HCT116 (cell line): ENCODE measurements at regions not wholly inside any gene's neighbourhood (a gene's known extent, or its start where the extent isn't known, plus 50 kb on each side); places are given as distances from the start of the nearest gene placed in this dataset.

Source experiments
- ATAC-seq: fragments of 200-7000 bp; cut with Tn5 transposase; 2 replicates; pipeline ENCODE4 v1.9.1; 2020; ENCODE audit warnings: mild to moderate bottlenecking, moderate library complexity
- BruUV-seq: library from RNA; stranded (reverse); fragments of 400-500 nt; replicated peaks from 2 replicates; lab custom pipeline; 2021; lab: Mats Ljungman, UMichigan
- CTCF ChIA-PET: fragments of 300-600 bp; sonication (Branson Sonifier 250); formaldehyde crosslinking; loops from one replicate; lab custom pipeline; 2021; ENCODE audit warnings: antibody characterized with exemption; lab: Charles Lee
- POLR2A ChIA-PET: fragments of 300-600, 350-600 bp; sonication (Branson Sonifier 250); formaldehyde crosslinking; loops from one replicate; lab custom pipeline; 2021; ENCODE audit warnings: antibody characterized with exemption; lab: Charles Lee
- RAD21 ChIA-PET, 2 experiments: fragments of 300-600 bp; sonication (Branson Sonifier 250); formaldehyde crosslinking; loops; one replicate each; lab custom pipeline; 2023; ENCODE audit warnings: low total read pairs in 2 of 2; ENCODE audit not compliant: uncharacterized antibody in 2 of 2, unreplicated experiment in 2 of 2, low non-redundant PET in 1 of 2; lab: Charles Lee
- DNase-seq: peaks from one replicate; pipeline ENCODE4 v3.0.0-alpha.2; 2010; ENCODE audit warnings: low read depth, low spot score
- H2AFZ ChIP-seq: fragments of 200-600 bp; shearing (Covaris generic), sonication (generic); 2 replicates; pipeline ENCODE4 v1.6.1; 2017; ENCODE audit warnings: low read depth, mixed run types, mixed read lengths, antibody characterized with exemption, low read length; ENCODE audit not compliant: poor library complexity, severe bottlenecking
- H3K27ac ChIP-seq: 2 replicates; pipeline ENCODE4 v1.5.1; 2012; ENCODE audit warnings: low read depth, low read length
- H3K27me3 ChIP-seq: fragments of 200-600 bp; sonication (generic); 2 replicates; pipeline ENCODE4 v1.6.1; 2016; ENCODE audit warnings: mixed run types, low read length, mixed read lengths; ENCODE audit not compliant: insufficient read depth
- H3K36me3 ChIP-seq, 2 experiments: fragments of 200-500 bp in 1 of 2; fragments of 200-600 bp in 1 of 2; sonication (Bioruptor generic) in 1 of 2; sonication (generic) in 1 of 2; 2 replicates each; pipeline versions ENCODE4 v1.5.1 to v1.6.1; 2014 to 2016; ENCODE audit warnings: low read length in 2 of 2, inconsistent platforms in 1 of 2, mixed read lengths in 1 of 2, mixed run types in 1 of 2; ENCODE audit not compliant: insufficient read depth in 2 of 2, control insufficient read depth in 1 of 2
- H3K4me1 ChIP-seq, 2 experiments: fragments of 200-600 bp in 1 of 2; sonication (generic) in 1 of 2; 2 replicates each; pipeline versions ENCODE4 v1.5.1 to v1.6.1; 2012 to 2017; ENCODE audit warnings: low read length in 2 of 2, inconsistent platforms in 1 of 2, mild to moderate bottlenecking in 1 of 2, mixed read lengths in 1 of 2, mixed run types in 1 of 2, moderate library complexity in 1 of 2; ENCODE audit not compliant: insufficient read depth in 2 of 2, control insufficient read depth in 1 of 2
- H3K4me2 ChIP-seq: fragments of 200-600 bp; sonication (generic); 2 replicates; pipeline ENCODE4 v1.6.1; 2017; ENCODE audit warnings: mixed run types, low read length, mixed read lengths
- H3K4me3 ChIP-seq, 2 experiments: fragments of 200-600 bp in 1 of 2; sonication (generic) in 1 of 2; replicated peaks in 1 of 2; 2 replicates each; pipeline ENCODE4 v1.5.1; 2011 to 2016; ENCODE audit warnings: low read length in 2 of 2, control low read depth in 1 of 2, low read depth in 1 of 2, mild to moderate bottlenecking in 1 of 2, mixed read lengths in 1 of 2, mixed run types in 1 of 2
- H3K79me2 ChIP-seq: fragments of 200-600 bp; sonication (generic); 2 replicates; pipeline ENCODE4 v1.6.1; 2017; ENCODE audit warnings: mild to moderate bottlenecking, mixed run types, low read length, moderate library complexity, mixed read lengths; ENCODE audit not compliant: insufficient read depth
- H3K9ac ChIP-seq: fragments of 200-600 bp; sonication (generic); 2 replicates; pipeline ENCODE4 v1.6.1; 2016; ENCODE audit warnings: low read length, mixed read lengths
- H3K9me2 ChIP-seq: fragments of 200-600 bp; sonication (generic), shearing (Covaris generic); 2 replicates; pipeline ENCODE4 v1.6.1; 2017; ENCODE audit warnings: mixed run types, mild to moderate bottlenecking, moderate library complexity; ENCODE audit not compliant: insufficient read depth
- H3K9me3 ChIP-seq, 2 experiments: fragments of 200-500 bp in 1 of 2; fragments of 200-600 bp in 1 of 2; sonication (Bioruptor generic) in 1 of 2; sonication (generic) in 1 of 2; 2 replicates each; pipeline ENCODE4 v1.6.1; 2014 to 2017; ENCODE audit warnings: low read length in 2 of 2, mixed read lengths in 2 of 2, inconsistent platforms in 1 of 2, low read depth in 1 of 2, mild to moderate bottlenecking in 1 of 2, mixed run types in 1 of 2, moderate library complexity in 1 of 2; ENCODE audit not compliant: control insufficient read depth in 1 of 2, insufficient read depth in 1 of 2
- H4K20me1 ChIP-seq: fragments of 200-600 bp; sonication (generic), shearing (Covaris generic); 2 replicates; pipeline ENCODE4 v1.6.1; 2017; ENCODE audit warnings: mixed run types, mild to moderate bottlenecking, moderate library complexity; ENCODE audit not compliant: insufficient read depth
- CBX3 ChIP-seq: IDR thresholded peaks from 2 replicates; pipeline ENCODE4 v1.6.1; 2012; ENCODE audit warnings: low read depth
- CEBPB ChIP-seq: IDR thresholded peaks from 2 replicates; pipeline ENCODE4 v1.6.1; 2012; ENCODE audit warnings: low read depth
- EGR1 ChIP-seq: IDR thresholded peaks from 2 replicates; pipeline ENCODE4 v1.6.1; 2012; ENCODE audit warnings: low read depth
- ELF1 ChIP-seq: IDR thresholded peaks from 2 replicates; pipeline ENCODE4 v1.6.1; 2012; ENCODE audit warnings: low read depth, borderline replicate concordance
- EZH2 ChIP-seq: fragments of 200-600 bp; sonication (generic); IDR thresholded peaks from 2 replicates; pipeline ENCODE4 v1.6.1; 2017; ENCODE audit warnings: antibody characterized with exemption, mixed run types
- FOSL1 ChIP-seq: IDR thresholded peaks from 2 replicates; pipeline ENCODE4 v1.6.1; 2012; ENCODE audit warnings: low read depth
- JUND ChIP-seq: IDR thresholded peaks from 2 replicates; pipeline ENCODE4 v1.6.1; 2012
- POLR2AphosphoS5 ChIP-seq: IDR thresholded peaks from 2 replicates; pipeline ENCODE4 v1.6.1; 2011; ENCODE audit warnings: mild to moderate bottlenecking, low read depth, low read length, moderate library complexity
- RAD21 ChIP-seq: IDR thresholded peaks from 2 replicates; pipeline ENCODE4 v1.6.1; 2012; ENCODE audit warnings: low read depth, mild to moderate bottlenecking
- SIN3A ChIP-seq: IDR thresholded peaks from 2 replicates; pipeline ENCODE4 v1.6.1; 2012; ENCODE audit warnings: low read depth
- SP1 ChIP-seq: IDR thresholded peaks from 2 replicates; pipeline ENCODE4 v1.6.1; 2012; ENCODE audit warnings: low read depth
- TCF7L2 ChIP-seq: IDR thresholded peaks from 2 replicates; pipeline ENCODE4 v1.7.0; 2011; ENCODE audit warnings: borderline replicate concordance, inconsistent platforms; ENCODE audit not compliant: insufficient read depth, insufficient read length; ENCODE audit errors: extremely low read depth
- ZFX ChIP-seq: fragments of 450-650 bp; IDR thresholded peaks from 2 replicates; pipeline ENCODE4 v1.6.1; 2017
- ZNF274 ChIP-seq: fragments of 200-500 bp; sonication (Bioruptor generic); IDR thresholded peaks from 2 replicates; pipeline ENCODE4 v1.6.1; 2014; ENCODE audit warnings: mild to moderate bottlenecking, low read depth, low read length, inconsistent platforms
- intact Hi-C: fragments of 100-400 bp; cut with micrococcal nuclease; formaldehyde crosslinking; loops from 2 replicates; pipeline ENCODE4 v1.10.0; 2022
- TF ChIP-seq, protein P1 (sequence below): IDR thresholded peaks from 2 replicates; pipeline ENCODE4 v1.6.1; 2011; ENCODE audit warnings: mild to moderate bottlenecking, low read length, moderate library complexity; ENCODE audit not compliant: insufficient replicate concordance; ENCODE audit errors: extremely low read depth
- TF ChIP-seq, protein P2 (sequence below): IDR thresholded peaks from 2 replicates; pipeline ENCODE4 v1.6.1; 2012; ENCODE audit warnings: low read depth
- TF ChIP-seq, protein P3 (sequence below): IDR thresholded peaks from 2 replicates; pipeline ENCODE4 v1.6.1; 2012
- TF ChIP-seq, protein P4 (sequence below): IDR thresholded peaks from 2 replicates; pipeline ENCODE4 v1.6.1; 2012
- TF ChIP-seq, protein P5 (sequence below), 3 experiments: fragments of 200-600 bp in 1 of 3; sonication (generic) in 1 of 3; IDR thresholded peaks in 2 of 3; conservative IDR thresholded peaks in 1 of 3; 2 replicates each; pipeline ENCODE4 v1.5.1; 2012 to 2017; ENCODE audit warnings: low read depth in 2 of 3, low read length in 2 of 3, antibody characterized with exemption in 1 of 3, borderline replicate concordance in 1 of 3, control low read depth in 1 of 3, mild to moderate bottlenecking in 1 of 3, mixed read lengths in 1 of 3, mixed run types in 1 of 3, moderate library complexity in 1 of 3; ENCODE audit not compliant: insufficient read depth in 1 of 3

DNA sequence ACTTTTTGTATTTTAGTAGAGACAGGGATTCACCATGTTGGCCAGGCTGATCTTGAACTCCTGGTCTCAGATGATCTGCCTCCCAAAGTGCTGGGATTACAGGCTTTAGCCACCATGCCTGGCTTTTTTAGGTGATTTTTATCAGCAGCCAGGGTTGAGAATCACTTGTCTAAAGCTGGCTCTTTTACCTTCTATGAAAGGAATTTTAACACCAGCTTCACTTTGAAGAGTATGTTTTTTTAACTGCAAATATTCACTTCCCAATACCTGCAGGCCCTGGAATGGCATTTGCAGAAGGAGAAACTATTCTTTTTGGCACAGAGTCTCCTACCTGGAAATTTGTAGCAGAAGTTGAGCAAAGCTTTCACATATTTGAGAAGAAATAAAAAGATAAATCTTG lies 63.6 kb upstream of the NAA20 start:
- no TSS peak for BruUV-seq
- ChIA-PET POLR2A (no interaction called here), RAD21 (no interaction called here), CTCF (no interaction called here)
- TF ChIP-seq, protein P1, sequence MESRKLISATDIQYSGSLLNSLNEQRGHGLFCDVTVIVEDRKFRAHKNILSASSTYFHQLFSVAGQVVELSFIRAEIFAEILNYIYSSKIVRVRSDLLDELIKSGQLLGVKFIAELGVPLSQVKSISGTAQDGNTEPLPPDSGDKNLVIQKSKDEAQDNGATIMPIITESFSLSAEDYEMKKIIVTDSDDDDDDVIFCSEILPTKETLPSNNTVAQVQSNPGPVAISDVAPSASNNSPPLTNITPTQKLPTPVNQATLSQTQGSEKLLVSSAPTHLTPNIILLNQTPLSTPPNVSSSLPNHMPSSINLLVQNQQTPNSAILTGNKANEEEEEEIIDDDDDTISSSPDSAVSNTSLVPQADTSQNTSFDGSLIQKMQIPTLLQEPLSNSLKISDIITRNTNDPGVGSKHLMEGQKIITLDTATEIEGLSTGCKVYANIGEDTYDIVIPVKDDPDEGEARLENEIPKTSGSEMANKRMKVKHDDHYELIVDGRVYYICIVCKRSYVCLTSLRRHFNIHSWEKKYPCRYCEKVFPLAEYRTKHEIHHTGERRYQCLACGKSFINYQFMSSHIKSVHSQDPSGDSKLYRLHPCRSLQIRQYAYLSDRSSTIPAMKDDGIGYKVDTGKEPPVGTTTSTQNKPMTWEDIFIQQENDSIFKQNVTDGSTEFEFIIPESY = no peak
- TF ChIP-seq FOSL1 = no peak
- TF ChIP-seq JUND = no peak
- TF ChIP-seq SIN3A = no peak
- TF ChIP-seq SP1 = no peak
- no peak for TF ChIP-seq EGR1
- TF ChIP-seq TCF7L2 = no peak
- no peak for TF ChIP-seq ZNF274
- TF ChIP-seq POLR2AphosphoS5 = no peak
- no peak for TF ChIP-seq EZH2
- TF ChIP-seq, protein P2, sequence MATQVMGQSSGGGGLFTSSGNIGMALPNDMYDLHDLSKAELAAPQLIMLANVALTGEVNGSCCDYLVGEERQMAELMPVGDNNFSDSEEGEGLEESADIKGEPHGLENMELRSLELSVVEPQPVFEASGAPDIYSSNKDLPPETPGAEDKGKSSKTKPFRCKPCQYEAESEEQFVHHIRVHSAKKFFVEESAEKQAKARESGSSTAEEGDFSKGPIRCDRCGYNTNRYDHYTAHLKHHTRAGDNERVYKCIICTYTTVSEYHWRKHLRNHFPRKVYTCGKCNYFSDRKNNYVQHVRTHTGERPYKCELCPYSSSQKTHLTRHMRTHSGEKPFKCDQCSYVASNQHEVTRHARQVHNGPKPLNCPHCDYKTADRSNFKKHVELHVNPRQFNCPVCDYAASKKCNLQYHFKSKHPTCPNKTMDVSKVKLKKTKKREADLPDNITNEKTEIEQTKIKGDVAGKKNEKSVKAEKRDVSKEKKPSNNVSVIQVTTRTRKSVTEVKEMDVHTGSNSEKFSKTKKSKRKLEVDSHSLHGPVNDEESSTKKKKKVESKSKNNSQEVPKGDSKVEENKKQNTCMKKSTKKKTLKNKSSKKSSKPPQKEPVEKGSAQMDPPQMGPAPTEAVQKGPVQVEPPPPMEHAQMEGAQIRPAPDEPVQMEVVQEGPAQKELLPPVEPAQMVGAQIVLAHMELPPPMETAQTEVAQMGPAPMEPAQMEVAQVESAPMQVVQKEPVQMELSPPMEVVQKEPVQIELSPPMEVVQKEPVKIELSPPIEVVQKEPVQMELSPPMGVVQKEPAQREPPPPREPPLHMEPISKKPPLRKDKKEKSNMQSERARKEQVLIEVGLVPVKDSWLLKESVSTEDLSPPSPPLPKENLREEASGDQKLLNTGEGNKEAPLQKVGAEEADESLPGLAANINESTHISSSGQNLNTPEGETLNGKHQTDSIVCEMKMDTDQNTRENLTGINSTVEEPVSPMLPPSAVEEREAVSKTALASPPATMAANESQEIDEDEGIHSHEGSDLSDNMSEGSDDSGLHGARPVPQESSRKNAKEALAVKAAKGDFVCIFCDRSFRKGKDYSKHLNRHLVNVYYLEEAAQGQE = no peak
- TF ChIP-seq RAD21 = no peak
- no peak for TF ChIP-seq ELF1
- TF ChIP-seq, protein P3, sequence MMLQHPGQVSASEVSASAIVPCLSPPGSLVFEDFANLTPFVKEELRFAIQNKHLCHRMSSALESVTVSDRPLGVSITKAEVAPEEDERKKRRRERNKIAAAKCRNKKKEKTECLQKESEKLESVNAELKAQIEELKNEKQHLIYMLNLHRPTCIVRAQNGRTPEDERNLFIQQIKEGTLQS = no peak
- TF ChIP-seq, protein P4, sequence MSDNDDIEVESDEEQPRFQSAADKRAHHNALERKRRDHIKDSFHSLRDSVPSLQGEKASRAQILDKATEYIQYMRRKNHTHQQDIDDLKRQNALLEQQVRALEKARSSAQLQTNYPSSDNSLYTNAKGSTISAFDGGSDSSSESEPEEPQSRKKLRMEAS = no peak
- TF ChIP-seq, protein P5, sequence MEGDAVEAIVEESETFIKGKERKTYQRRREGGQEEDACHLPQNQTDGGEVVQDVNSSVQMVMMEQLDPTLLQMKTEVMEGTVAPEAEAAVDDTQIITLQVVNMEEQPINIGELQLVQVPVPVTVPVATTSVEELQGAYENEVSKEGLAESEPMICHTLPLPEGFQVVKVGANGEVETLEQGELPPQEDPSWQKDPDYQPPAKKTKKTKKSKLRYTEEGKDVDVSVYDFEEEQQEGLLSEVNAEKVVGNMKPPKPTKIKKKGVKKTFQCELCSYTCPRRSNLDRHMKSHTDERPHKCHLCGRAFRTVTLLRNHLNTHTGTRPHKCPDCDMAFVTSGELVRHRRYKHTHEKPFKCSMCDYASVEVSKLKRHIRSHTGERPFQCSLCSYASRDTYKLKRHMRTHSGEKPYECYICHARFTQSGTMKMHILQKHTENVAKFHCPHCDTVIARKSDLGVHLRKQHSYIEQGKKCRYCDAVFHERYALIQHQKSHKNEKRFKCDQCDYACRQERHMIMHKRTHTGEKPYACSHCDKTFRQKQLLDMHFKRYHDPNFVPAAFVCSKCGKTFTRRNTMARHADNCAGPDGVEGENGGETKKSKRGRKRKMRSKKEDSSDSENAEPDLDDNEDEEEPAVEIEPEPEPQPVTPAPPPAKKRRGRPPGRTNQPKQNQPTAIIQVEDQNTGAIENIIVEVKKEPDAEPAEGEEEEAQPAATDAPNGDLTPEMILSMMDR (IDR thresholded peaks at IDR 0.05 in 2 of 3, conservative IDR thresholded peaks at IDR 0.05 in 1 of 3; ENCODE audit: borderline replicate concordance in 1 of 3, insufficient read depth in 1 of 3, low read depth in 2 of 3, low read length in 2 of 3) = no peak
- no peak for TF ChIP-seq CBX3
- TF ChIP-seq ZFX = no peak
- TF ChIP-seq CEBPB = no peak
- Histone ChIP-seq H3K9ac (no peak overlapping the region), H3K4me1 (no peaks in the 10 kb centered on the region), H2AFZ (no peak overlapping the region), H3K4me2 (no peak overlapping the region), H3K4me3 (no peak overlapping the region), H3K9me3 (no peaks in the 10 kb centered on the region), H3K79me2 (no peaks in the 10 kb centered on the region), H3K9me2 (no peaks in the 10 kb centered on the region), H3K27ac (no peak overlapping the region), H3K36me3 (no peaks in the 10 kb centered on the region), H3K27me3 (no peaks in the 10 kb centered on the region), H4K20me1 (no peaks in the 10 kb centered on the region)
- ATAC-seq (no peak), DNase-seq (no peak)
- intact Hi-C loops = no loop called here
